ENCODE measurements at regions not wholly inside any gene's neighbourhood (a gene's known extent, or its start where the extent isn't known, plus 50 kb on each side); places are given as distances from the start of the nearest gene placed in this dataset.

DNA sequence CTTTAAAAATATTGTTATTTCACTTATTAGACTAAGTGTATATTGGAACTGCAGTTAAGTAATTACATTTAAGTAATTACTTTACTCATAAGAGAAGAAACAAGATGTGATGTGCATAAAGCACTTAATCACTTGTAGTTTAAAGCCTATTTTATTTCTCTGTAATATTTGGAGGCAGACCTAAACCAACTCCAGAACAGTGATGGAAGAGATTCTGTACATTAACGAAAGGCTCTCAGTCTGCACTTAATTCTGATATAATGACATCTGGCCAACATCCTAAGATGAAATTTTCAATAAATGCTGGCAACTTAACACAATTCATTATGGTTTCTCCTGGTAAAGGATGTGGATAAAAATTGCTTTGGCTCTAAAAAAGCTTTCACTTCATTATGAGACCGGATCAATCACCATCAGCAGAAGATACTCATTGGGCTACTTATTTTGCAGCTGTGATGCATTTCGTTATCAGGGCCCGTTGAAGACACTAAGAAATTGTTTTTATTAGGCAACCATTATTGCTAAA lies 342.6 kb downstream of the C4orf33 start:
- Histone ChIP-seq H3K36me3 (no peaks in the 10 kb centered on the region), H3K27ac (no peak overlapping the region), H3K4me3 (no peak overlapping the region), H3K9me3 (no peaks in the 10 kb centered on the region), H3K4me1 (no peaks in the 10 kb centered on the region), H3K27me3 (no peaks in the 10 kb centered on the region)
- intact Hi-C loops (cut with DNase I) = no loop called here
- ATAC-seq (no peak), DNase-seq (no peak)
- TF ChIP-seq, protein P1, sequence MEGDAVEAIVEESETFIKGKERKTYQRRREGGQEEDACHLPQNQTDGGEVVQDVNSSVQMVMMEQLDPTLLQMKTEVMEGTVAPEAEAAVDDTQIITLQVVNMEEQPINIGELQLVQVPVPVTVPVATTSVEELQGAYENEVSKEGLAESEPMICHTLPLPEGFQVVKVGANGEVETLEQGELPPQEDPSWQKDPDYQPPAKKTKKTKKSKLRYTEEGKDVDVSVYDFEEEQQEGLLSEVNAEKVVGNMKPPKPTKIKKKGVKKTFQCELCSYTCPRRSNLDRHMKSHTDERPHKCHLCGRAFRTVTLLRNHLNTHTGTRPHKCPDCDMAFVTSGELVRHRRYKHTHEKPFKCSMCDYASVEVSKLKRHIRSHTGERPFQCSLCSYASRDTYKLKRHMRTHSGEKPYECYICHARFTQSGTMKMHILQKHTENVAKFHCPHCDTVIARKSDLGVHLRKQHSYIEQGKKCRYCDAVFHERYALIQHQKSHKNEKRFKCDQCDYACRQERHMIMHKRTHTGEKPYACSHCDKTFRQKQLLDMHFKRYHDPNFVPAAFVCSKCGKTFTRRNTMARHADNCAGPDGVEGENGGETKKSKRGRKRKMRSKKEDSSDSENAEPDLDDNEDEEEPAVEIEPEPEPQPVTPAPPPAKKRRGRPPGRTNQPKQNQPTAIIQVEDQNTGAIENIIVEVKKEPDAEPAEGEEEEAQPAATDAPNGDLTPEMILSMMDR (IDR thresholded peaks at IDR 0.05) = no peak
- no peak for TF ChIP-seq POLR2A (IDR thresholded peaks at IDR 0.05)
- WGBS (ENCODE audit: insufficient coverage, low coverage, low lambda C conversion rate, missing lambda C conversion rate) = 50% methylated on average over 4 of the region's 4 CpGs

DNA sequence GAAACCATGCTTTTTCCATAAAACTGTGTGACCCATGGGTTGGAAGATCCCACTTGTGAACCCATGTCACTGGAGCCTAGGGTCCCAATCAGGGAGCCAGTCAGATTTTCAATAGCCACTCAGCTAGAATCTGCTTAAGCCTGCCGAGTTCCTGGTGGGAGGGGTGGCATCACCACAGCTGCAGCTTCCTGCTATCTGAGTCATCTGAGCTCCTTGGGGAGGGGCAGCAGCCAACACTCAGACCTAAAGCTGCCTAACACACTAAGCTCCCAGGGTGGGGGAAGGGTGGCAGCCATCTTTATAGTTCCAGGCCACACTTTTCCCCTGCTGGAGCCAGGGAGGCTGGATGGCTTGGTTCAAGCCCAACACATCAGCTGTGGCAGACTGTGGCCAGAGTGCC lies 350.1 kb downstream of the C4orf33 start:
- no peak for DNase-seq
- Histone ChIP-seq H3K4me3 (no peak overlapping the region), H3K36me3 (no peaks in the 10 kb centered on the region), H3K27ac (no peak overlapping the region), H3K9me3 (no peaks in the 10 kb centered on the region), H3K27me3 (no peaks in the 10 kb centered on the region), H3K4me1 (no peaks in the 10 kb centered on the region)
- intact Hi-C loops (cut with DNase I) = no loop called here
- WGBS (ENCODE audit: insufficient coverage, low coverage, low lambda C conversion rate, missing lambda C conversion rate) = no CpG with 5 or more reads among the region's 1 CpG
- ATAC-seq = no peak
- TF ChIP-seq, protein P1 (IDR thresholded peaks at IDR 0.05) = no peak
- no peak for TF ChIP-seq POLR2A (IDR thresholded peaks at IDR 0.05)

GRCh38 chr4:129453524-129454200 lies 357.7 kb downstream of the C4orf33 start:
- Histone ChIP-seq H3K27me3 (no peaks in the 10 kb centered on the region), H3K4me3 (no peak overlapping the region), H3K4me1 (no peaks in the 10 kb centered on the region), H3K36me3 (no peaks in the 10 kb centered on the region), H3K9me3 (no peaks in the 10 kb centered on the region), H3K27ac (no peak overlapping the region)
- DNase-seq = no peak
- no peak for ATAC-seq
- intact Hi-C loops (cut with DNase I) = no loop called here
- no peak for TF ChIP-seq POLR2A (IDR thresholded peaks at IDR 0.05)
- TF ChIP-seq, protein P1 (IDR thresholded peaks at IDR 0.05) = no peak
- WGBS (ENCODE audit: insufficient coverage, low coverage, low lambda C conversion rate, missing lambda C conversion rate) = 68% methylated on average over 4 of the region's 4 CpGs

GRCh38 chr4:129455482-129455881 lies 359.5 kb downstream of the C4orf33 start:
- intact Hi-C loops (cut with DNase I) = no loop called here
- TF ChIP-seq POLR2A (IDR thresholded peaks at IDR 0.05) = no peak
- TF ChIP-seq, protein P1 (IDR thresholded peaks at IDR 0.05) = no peak
- Histone ChIP-seq H3K4me1 (no peaks in the 10 kb centered on the region), H3K27ac (no peak overlapping the region), H3K4me3 (no peak overlapping the region), H3K9me3 (no peaks in the 10 kb centered on the region), H3K36me3 (no peaks in the 10 kb centered on the region), H3K27me3 (no peaks in the 10 kb centered on the region)
- DNase-seq = no peak
- no peak for ATAC-seq
- 59% methylated on average over 1 of the region's 1 CpG for WGBS (ENCODE audit: insufficient coverage, low coverage, low lambda C conversion rate, missing lambda C conversion rate)

Measured in right lobe of liver (tissue), 6 donors.